IPS-NIHi7 (cell line): ENCODE measurements at regions not wholly inside any gene's neighbourhood (a gene's known extent, or its start where the extent isn't known, plus 50 kb on each side); places are given as distances from the start of the nearest gene placed in this dataset.
"Not testable (repeated sequence)": the region's sequence is repeated elsewhere in the genome, so short reads cannot be mapped to it uniquely, and the experiment has no call there.

Source experiments
- DNase-seq: peaks from one replicate; pipeline ENCODE4 v3.0.0; 2012; ENCODE audit warnings: mixed read lengths; ENCODE audit errors: extremely low spot score

DNA sequence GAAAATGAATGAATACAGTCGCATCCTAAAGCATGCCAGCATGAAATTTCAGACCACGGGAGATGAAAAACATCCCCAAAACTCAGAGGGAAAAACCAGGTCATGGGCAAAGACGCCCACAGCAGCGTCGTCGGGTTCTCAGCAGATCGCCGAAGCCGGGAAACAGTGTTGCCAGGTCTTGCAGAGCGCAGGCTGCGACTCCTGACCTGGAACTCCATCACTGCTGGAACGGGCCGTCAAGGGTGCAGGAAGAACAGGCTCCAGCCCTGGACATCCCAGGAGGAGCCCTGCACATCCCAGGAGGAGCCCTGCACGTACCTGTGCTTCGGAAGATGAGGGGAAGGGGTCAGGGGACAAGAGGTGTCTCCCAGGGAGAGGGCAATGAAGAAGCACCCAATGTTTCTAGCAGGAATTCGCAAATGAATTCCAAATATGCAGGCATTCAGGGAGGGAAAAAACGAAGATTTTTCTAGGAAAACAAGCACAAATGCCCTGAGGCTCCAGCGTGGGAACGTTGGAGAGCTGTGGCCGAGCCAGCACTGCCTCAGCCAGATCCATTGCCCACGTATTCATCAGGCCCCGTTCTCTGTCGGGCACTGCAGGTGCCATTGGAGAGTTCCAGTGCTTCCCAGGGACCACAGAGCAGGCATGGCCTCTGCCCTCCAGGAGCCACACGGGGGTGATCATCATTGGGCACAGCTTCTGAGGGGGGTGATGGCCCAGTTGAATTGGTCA, 1110.4 kb downstream of the BRD1 start:
- DNase-seq, result no peak

DNA sequence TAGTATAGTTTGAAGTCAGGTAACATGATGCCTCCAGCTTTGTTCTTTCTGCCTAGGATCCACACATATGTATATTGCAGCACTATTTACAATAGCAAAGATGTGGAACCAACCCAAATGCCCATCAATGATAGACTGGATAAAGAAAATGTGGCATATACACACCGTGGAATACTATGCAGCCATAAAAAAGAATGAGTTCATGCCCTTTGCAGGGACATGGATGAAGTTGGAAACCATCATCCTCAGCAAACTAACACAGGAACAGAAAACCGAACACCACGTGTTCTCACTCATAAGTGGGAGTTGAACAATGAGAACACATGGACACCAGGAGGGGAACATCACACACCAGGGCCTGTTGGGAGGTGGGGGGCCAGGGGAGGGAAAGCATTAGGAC, 1111.5 kb downstream of the BRD1 start:
- DNase-seq, result not testable (repeated sequence)

DNA sequence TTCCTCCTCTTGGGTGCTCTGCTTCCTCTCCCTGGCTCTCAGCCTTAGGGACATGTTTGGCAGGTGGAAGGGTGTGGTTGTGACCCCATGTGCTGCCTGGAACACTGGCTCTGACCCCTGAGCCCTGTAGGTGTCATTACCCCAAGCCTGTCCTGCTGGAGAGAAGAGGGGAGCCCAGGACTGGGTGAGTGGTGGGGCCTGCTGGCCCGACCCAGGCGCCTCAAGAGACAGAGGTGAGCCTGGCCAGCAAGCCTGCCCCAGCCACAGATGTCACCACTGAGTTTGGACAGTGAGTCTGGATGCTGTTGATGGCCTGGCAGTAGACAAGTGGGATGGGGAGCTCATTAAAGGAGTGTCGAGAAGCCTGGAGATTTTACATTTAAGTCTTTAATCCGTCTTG, 1112.2 kb downstream of the BRD1 start:
- no peak for DNase-seq

GRCh38 chr22:48714231-48714630, 1113.4 kb downstream of the BRD1 start:
- DNase-seq, result no peak

GRCh38 chr22:48713272-48714205, 1114.1 kb downstream of the BRD1 start:
- no peak for DNase-seq

DNA sequence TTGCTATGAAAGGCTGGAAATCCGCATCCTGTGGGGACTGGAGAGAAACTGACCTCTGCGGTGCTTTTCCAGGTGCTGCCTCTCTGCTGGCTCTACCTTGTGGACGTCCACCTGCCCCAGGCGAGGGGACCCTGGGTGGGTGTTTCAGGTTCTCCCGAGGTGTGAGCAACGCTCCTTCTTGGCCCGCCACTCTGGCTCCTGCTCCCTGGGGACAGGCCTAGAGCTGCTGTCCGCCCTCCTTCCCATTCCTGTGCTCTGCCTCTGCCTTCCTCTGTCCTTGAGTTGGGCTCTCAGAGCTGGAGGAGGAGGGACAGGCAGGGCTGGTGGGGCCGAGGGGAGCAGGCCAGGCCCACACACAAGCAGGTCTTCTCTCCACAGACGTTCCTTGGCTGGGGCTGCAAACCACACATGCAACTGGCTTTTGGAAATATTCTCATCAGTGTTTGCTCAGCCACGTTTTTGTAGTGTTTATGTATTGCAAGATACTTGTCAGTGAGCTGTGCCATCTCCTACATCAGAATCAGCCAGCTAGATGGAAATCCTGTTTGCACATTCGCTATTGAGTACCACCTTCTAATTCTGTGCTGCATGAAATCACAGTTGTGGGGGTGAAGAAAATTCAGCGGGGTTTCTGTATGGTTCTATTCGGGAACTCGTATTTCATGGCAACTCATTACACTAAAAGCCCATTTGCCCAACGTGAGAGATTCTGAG, 1115.0 kb downstream of the BRD1 start:
- no peak for DNase-seq

DNA sequence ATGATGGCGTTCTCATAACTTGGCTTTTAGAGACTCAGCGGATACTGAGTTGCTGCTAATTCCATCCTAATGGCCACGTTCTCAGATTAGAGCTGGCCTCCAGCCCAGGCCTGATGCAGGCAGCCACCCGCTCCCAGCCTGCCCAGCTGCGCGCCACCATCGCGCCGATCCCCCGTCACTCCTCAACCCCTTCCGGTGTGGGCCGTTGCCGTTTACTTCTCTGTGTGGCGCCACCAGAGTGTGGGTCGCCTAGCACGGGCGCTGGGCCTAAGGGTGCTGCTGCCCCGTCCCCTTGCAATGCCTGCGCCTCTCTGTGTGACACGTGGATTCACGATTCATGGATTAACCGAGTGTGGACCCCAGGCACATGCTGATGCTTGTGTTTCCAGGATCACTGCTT, 1116.0 kb downstream of the BRD1 start:
- no peak for DNase-seq

GRCh38 chr22:48711031-48711431, 1116.6 kb downstream of the BRD1 start:
- DNase-seq, result no peak

DNA sequence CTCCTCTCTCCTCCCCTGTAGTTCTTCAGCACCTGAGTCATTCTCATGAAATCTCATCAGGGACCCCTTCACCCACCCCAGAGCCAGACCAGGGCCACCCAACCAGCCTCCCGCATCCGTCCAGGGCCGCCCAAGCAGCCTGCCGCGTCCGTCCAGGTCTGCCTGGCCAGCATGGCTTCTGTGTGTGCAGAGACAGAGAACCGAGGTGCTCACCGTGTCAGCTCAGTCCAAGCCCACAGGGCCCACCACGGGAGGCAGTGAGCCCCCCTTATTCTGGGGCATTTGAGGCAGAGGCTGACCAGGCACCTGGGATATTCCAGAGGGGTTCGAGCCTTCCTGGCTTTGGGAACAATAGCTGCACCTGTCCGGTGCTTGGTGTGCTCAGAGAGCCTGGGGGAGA, 1117.3 kb downstream of the BRD1 start:
- DNase-seq, result no peak

DNA sequence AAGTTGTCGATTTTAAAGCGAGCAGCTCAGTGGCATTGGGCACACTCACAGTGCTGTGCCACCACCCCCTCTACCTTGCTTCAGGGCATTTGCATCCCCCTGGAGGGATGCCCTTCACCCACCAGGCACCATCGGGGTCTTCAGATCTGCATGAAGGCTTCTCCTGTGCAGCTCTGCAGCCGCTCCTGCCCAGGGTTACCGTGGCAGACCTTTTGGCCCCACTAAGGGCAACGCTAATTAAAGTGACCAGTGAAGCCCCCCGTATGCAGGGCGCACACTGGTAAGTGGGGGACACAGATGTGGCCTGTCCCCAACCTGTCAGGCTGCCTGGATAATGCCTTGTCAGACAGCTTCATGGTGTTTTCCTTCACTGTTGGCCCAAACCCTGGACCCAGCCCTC, 1117.7 kb downstream of the BRD1 start:
- DNase-seq, result no peak

- no peak for DNase-seq
These were observed 1118.2 kb downstream of the BRD1 start for GRCh38 chr22:48709453-48709852.

DNA sequence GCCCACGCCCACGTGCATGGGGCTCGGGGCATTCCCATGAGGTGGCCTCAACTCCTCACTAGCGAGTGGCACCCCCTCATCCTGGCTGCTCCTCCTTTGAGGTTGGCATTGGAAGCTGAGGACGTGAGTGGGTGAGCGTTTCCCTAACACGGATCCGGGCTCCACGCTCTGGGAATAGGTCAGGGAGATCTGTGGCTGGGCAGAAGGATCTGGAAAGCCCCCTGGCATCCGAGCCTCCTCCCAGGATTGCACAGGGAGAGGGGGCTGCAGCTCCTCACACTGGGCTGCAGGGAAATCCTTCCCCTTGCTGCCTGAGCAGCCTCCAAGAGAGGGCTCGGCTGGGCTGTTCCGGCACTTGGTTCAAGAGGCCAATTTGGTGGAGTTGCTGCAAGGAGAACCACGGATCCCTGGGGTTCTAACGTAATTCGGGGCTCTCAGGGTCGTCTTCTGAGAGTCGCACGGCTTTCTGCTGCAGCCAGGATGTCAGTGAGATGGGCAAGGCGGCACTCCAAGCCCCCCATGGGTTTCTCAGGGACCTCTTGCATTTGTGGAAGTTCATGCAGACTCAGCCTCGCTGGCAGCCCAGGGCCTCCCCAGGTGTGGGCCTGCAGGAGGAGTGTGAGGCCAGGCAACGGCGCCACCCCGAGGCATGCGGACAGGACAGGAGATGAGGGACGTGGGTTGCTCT, 1119.0 kb downstream of the BRD1 start:
- DNase-seq, result no peak

DNA sequence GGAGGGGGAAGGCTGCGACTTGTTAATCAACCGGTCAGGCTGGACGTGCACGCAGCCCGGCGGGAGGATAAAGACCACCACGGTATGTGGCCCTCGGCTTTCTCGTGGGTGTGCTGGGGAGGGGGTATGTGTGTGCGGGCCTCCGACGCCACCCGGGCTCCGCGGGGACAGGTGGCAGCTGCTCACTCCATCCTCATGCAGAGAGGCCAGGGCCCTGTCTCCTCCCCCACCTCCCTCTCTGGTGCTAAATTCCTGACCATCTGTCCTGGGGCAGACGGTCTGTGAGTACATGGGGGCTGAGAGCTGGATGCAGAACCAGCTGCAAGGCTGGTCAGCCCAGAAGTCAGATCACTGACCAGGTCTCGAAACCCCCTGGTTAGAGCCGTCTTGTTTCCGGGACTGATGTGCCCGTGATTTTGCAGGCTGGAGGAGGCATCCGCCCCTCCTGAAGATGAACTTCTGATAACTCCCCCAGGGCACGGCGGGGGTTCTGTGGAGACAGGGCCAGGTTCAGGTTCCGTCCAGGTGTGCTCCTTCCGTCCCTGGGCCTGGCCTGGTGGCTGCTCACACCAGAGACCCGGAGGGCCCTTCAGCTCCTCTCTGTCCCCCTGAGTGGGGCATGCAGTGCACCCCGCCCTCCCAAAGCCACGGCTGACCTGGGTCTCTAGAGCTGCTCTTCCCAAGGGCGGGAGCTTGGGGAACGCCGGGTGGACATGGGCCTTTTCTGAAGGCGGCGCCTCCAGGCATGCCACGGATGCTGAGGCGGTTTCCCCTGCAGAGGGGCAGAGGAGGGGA, 1119.7 kb downstream of the BRD1 start:
- no peak for DNase-seq

- no peak for DNase-seq
These were observed 1120.5 kb downstream of the BRD1 start for GRCh38 chr22:48706934-48707762.

DNA sequence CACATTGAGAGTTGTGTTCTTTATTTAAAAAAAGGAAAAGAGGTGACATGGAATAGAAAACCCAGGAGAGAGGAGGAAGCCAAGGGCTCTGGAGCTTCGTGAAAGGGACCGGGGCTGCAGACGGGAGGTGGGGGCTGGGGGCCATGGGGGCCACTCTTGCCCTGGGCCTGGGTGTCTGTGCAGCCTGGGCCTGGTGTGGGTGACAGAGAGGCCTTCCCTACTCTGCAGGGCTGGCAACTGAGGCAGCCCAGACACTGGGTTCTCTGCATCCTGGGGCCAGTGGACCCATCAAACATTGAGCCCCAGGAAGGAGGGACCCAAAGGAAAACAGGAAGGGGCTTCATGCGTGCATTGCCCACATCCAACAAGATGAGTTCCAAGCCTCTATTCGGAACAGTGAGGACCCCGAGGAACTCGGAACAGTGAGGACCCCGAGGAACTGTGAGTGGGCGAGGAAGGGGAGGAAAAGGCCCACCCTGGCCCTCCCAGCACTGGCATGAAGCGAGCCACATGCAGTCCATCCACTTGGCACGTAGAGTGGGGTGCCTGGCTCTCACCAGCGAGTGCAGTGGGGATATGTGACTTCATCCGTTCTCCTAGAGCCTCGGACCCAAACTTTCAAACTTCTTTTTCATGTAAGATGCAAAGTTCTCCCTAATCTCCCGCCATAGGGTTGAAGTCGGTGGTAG, 1121.6 kb downstream of the BRD1 start:
- no peak for DNase-seq

DNA sequence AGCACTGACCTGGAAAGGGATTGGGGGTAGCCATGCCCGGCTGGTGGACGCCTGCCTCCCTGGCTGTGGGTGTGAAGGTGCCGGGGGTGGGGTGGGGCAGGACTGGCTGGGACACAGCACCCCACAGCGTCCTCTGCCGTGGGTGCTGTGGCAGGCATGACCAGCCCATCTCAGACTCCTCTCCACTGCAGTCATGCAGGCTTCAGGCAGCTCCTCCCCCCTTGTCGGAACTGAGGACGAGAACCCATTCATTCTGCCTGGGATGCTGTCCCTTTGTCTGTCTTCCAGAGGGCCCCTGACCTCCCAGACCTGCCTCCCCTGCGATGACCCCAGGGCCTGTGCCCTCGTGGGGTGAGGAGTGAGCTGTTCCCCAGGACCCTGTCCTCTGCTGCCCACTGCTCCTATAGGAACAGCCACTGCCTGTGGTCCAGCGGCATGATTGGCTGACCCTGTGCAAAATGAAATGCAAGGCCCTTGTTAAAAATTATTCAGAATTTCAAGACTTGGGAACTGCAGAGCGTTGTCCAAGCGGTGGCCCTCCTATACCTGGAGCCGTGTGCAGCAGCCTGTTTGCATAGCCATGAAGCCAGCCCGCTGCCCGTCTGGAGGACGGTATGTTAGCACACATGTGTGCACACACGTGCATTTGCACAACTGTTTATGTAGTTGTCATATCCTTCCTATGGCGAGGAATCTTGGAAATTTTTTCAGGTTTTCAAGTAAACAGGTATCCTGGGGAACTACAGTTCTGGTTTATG, 1122.3 kb downstream of the BRD1 start:
- DNase-seq, result no peak

DNA sequence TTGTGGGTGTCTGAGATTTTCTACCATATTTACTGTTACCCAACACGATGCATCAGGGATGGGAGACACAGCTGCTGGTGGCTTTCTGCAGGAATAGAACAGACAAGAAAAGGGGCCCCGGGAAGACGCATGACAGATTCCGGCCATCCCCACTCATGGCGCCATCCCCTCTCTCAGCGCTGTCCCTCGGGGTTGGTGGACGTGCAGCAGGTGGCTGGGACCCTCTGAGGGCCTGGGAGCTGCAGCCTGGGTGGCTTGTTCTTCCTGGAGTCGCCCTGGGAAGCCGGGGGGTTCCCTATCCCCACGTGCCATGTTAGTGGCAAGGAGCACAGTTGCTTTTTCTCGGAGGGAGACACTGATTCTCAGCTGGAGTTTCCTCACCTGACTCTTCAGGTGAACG, 1123.3 kb downstream of the BRD1 start:
- DNase-seq, result no peak

GRCh38 chr22:48703265-48703941, 1124.3 kb downstream of the BRD1 start:
- no peak for DNase-seq
